NCI-H1417 (cell line): ENCODE measurements at regions not wholly inside any gene's neighbourhood (a gene's known extent, or its start where the extent isn't known, plus 50 kb on each side); places are given as distances from the start of the nearest gene placed in this dataset.
"Not testable (repeated sequence)": the region's sequence is repeated elsewhere in the genome, so short reads cannot be mapped to it uniquely, and the experiment has no call there.

Experiments used
- DNase-seq, 3 experiments: peaks; one replicate each; lab custom pipeline; 2025; lab: John Stamatoyannopoulos, UW

DNA sequence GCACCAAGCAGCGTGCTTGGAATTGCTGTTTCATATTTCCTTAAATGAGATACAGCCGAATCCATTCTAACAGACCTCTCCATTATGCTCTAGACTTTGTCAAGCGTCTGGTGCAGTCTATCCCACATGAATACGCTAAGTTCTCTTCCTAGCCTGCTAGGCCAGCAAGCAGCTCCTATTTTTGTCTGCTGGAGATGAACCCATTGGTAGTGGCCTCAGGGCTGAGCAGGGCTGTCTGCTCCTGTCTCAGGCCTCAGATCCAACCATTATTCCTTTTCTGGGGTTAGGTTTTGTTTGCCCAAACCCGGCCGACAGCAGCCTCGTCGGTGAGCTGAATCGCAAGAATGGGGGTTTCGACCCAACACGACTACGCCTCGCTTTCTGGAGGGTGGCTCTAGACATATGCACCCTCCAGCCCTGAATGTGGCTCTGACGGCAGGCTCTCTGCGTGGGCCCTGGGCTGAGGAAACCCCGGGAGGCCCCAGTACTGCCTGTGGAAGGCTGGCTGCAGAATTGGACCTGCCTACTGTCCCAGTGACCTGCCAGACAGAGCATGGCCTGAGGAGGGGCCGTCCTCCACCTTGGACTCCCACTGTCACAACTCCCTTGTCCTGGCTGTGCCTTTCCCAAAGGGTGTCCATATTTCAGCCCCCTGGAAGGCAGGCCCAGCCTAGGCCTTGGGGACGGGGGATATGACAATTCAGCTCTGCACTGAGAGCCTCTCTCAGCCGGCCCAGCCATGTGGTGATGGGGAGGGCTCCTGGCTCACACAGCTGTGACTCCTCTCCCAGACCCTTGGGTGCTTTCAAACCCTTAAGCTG lies 267.9 kb upstream of the TCERG1L start:
- DNase-seq, result no peak

DNA sequence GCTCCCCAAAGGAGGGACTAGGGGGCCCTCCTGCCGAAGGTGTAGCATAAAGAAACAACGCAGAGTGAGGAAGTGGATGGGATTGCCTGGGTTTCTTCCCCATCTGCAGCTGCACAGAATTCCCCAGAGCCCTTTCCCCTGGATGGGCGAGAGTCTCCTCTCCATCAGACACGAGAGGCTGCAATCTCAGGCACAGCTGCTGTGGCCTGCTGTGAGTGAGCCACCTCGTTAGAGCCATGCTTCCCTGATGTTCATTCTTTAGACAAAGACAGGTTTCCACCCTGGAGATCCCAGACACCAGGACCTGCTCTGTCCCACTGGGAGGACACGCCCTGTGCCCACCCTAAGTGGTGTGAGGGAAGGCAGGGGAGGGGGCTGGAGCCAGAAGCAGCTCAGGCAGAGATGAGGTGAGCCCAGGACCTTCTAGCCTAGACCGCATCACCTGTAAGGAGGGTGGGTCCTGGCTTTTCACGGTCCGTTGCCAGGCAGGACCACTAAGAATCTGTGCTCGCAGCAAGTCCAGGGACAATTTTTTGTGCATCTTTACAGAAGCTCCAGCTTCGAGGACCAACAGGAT lies 268.6 kb upstream of the TCERG1L start:
- DNase-seq, result peak in 1 of 3 experiments; percentile 78

DNA sequence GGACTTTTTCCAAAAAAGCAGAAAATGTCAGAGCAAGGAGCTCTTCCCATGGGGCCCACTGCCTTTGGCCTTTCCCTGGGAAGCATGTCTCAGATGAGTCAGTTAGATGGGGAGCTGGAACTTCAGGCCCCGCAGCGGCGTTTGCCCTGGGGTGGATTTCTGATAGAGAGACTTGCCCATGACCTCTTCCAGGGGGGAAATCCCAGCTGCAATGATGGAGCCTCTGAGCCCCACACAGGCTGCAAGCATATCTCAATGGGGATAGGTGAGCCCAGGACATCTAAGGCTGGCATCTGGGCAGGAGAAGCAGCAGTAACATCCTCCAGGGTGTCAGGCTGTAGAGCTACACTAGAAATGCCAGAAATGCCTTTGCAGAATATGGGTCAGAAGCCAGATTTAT lies 269.2 kb upstream of the TCERG1L start:
- no peak for DNase-seq

DNA sequence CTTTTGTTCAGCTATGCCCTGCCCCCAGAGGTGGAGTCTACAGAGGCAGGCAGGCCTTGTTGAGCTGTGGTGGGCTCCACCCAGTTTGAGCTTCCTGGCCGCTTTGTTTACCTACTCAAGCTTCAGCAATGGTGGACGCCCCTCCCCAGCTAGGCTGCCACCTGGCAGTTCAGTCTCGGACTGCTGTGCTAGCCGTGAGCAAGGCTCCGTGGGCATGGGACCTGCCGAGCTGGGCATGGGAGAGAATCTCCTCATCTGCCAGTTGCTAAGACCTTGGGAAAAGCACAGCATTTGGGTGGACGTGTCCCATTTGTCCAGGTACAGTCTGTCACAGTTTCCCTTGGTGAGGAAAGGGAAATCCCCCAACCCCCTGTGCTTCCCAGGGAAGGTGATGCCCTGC lies 270.0 kb upstream of the TCERG1L start:
- not testable (repeated sequence) for DNase-seq

DNA sequence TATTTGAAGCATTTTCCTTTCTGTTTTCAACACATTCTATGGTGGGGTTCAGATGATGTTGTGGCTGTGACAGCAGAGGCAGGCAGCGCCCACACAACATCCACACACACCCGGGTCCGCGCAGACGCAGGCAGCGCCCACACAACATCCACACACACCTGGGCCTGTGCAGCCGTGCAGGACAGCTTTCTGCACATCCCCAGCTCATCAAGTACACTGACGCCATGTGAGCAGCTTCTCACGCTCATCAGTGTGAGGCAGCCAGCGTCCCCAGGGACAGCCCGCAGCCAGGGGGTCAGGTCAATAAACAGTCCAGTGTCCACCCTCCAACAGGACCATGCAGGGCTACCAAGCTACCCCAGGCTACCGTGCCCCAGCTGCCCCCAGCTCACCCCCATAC lies 272.8 kb upstream of the TCERG1L start:
- DNase-seq, result peak in 1 of 3 experiments; percentile 9

DNA sequence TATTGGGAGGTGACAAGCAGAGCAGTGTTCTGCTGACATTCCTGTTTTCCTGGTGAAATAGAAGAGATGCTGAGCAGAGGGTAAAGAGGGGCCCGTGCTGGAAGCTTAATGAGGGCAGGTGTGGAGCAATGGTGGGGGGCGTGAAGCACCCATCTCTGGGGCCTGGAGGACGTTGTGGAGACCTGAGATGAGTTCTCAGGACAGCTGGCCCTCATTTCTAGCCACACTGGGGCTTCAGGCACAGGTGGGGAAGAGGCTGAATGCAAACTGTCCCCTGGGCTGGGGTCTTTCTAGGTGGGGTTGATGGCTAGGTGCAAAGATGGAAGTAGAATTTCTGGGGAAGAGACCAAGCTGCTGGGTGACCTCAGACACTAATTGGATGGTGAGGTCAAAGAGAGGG lies 274.2 kb upstream of the TCERG1L start:
- DNase-seq, result no peak

DNA sequence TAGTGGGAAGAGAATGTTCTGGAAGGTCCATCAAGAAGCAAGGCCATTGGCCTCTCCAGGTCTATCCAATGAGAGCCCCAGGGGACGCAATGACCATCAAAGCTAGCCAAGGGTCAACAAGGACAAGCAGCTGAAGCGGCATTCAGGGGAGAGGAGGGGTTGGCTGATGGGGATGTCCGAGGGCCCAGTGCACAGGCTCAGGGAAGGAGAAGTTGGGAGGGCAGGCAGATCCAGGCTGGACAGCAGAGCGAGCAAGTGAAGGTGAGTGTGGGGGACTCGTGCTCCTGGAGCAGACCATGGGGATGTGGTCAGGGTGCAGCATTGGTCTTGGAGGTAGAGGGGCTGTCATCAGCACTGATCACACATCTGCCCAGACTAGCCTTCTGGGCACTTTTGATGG lies 275.4 kb upstream of the TCERG1L start:
- no peak for DNase-seq

DNA sequence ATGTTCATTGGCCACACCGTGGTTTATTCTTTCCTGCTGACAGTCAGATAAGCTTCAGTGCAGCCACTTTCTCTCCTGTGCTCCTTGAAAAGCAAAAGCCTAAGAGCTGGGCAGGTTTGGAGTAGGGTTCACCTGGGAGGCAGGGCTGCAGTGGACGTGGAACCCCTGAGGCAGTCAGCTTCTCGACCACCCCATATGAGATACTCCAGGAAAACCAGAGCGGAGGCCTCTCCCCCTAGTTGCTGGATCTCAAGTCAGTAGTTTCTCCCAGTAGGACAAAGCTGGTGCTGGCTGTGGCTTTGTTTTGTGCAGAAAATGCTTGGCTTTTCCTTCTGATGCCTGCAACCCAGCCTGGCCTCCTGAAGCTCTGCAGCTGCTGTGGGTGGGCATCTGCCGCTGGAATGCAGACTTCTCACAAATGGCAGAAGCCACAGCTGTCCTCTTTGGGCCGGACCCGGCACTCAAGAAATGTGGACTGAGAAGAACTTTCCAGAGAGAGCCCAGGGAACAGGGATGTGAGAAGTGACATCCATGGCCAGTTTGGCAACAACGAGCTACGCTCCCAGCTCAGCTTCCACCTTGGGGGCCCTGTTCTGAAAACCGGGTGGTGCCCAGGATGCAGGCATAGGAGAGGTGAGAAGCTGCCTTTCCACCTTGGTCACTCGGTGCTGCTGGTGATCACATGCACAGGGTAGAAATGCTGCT lies 276.6 kb upstream of the TCERG1L start:
- DNase-seq, result no peak

DNA sequence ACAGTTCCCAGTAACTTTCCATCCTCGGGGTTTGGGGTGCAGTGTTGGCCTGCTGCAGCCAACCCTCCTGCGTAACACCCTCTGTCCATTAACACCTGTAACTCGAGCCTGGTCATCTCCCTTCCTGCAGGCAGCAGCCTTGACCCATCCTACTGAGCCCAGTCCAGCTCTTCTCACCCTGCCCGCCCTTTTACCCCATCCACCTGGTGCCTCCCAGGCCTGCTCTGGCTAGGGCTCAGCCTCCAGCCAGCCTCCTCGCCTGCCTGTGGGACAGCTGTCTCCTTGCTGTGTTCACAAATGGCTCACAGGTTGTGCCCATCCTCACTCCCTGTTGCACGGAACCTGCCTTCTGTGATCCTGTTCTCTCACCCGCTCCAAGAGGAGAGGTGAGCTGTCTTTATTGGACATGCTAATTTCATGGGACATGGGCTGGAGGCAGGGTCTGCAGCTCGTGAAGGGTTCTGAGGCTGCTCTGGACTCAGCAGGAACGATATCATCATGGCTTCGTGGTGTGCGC lies 277.2 kb upstream of the TCERG1L start:
- no peak for DNase-seq

DNA sequence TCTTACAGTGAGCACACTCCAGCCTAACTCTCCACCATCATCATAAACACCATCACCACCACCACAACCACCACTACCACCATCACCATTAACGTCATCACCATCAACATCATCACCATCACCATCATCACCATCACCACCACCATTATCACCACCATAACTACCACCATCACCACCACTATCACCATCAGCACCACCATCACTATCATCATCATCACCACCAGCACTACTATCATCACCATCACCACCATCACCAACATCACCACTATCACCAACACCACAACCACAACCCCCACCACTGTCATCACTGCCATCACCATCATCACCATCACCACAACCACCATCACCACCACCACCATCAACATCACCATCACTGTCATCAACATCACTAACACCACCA lies 279.0 kb upstream of the TCERG1L start:
- DNase-seq, result no peak

DNA sequence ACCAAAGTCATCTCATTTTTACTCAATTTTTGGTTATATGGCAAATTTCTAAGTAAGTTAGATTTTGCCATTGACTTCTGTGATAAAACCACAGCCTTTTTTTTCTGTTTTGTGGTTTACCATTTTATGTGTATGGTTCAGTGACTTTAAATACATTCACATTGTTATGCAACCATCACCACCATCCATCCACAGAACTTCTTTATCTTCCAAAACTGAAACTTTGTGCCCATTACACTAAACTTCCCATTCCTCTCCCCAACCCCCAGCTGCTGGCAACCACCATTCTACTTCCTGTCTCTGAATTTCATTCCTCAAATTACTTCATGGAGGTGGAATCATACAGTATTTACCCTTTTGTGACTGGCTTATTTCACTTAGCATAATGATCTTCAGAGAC lies 280.4 kb upstream of the TCERG1L start:
- no peak for DNase-seq

DNA sequence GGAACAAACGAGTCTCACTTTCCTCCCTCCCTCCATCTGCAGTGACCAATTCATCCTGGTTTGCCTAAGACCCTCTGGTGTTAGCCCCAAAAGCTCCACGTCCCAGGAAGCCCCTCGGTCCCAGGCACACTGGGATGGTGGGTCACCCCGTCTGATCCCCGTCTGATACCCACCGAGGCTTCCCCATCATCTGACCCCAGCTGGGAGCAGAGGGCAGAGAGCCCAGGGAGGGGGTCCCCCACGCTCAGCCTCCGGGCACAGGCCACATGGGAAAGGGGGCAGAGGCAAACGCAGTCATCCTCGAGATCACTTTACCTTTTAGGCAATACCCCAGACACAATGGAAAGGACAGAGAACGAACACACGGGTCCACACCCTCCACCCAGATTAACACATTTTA lies 291.6 kb upstream of the PPP2R2D start:
- no peak for DNase-seq

DNA sequence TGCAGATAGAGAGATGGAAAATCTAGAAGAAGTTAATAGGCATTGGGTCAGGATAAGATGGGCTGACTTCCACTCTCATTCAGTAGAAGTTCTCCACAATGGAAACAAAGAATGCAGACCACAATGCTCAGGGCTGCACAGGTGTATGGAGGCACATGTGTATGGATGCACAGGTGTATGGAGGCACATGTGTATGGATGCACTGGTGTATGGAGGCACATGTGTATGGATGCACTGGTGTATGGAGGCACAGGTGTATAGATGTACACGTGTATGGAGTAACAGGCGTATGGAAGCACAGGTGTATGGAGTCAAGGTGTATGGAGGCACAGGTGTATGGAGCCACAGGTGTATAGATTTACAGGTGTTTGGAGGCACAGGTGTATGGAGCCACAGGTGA lies 285.7 kb upstream of the PPP2R2D start:
- no peak for DNase-seq

DNA sequence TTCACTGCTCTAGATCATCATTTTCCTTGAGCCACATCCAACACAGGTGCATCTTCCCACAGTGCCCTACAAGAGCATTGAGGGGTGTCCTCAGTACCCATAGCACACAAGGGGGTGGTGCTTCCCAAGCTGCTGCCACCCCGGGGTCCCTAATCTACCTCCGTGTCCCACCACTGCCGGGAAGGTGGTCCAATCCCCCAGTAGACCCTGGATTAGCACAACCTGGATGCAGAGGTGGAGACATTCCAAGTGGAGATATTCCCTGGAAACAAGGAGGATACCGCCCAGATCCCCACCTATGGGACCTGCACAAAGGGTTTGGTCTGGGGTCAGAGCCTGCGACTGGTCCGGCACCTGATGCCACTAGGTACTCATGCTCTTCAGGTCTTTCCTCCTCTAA lies 284.8 kb upstream of the PPP2R2D start:
- no peak for DNase-seq

DNA sequence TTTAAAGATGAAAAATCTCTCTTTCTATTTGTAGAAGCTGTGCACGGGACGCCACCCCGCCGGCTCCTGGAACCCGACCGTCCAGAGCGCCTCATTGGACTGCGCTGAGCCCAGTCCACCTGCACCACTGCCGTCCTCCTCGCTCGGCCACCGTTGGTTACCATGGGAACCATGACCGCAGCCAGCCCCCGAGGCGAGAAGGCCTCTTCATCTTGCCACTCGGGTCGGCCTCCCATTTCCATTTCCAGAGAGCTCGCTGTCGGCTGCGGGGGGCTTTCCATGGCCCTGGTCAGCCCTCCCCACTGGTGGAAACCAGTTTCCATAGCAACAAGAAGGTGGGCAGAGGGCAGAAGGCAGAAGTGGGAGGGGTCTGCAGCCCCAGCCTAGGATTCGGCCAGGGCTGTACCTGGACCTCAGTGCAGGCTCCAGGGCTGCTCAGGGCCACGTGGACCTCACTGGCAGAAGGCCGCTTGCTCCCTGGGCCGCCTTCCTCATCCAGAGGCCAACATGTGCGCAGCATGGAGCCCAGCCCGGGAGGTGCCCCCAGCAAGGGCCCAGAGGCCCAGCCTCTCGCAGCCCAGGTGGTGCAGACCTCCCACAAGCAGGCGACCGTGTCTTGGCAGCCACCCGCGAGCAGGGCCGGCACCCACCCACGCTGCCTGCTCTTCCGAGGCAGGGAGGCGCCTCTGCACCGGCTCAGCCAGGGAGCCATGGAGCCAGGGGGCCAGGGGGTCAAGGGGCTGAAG lies 283.5 kb upstream of the PPP2R2D start:
- DNase-seq, result peak in 1 of 3 experiments; percentile 53

DNA sequence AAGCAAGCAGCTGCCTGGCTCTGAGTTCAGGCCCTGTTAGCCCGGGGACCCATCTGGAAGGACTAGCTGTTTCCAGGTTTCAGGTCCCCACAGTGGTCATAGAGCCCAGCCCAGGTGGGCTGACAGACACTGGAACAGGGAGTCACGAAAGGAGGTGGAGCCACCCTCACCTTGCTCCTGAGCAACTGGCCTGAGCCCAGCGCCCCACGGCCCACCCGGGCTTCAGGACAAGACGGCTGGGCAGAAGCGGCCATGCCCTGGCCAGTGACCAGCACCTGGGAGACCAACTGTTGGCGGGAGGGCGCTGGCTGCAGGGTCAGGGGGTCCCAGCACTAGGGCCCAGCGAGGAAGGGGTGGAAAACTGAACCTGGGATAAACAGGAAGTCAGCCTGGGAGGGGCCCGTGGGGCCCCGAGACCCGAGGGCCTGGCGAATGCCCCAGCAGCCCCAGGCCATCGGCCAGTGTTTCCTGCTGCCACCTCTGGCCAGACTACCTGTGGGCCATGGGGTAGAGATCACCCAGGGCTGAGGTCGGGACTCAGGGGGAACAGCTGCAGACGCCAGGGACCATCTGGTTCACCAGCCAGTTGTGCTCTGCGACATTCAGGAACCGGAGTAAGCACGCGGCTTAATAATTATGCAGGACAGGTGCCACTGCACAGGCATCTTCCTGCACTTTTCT lies 282.1 kb upstream of the PPP2R2D start:
- DNase-seq, result no peak

DNA sequence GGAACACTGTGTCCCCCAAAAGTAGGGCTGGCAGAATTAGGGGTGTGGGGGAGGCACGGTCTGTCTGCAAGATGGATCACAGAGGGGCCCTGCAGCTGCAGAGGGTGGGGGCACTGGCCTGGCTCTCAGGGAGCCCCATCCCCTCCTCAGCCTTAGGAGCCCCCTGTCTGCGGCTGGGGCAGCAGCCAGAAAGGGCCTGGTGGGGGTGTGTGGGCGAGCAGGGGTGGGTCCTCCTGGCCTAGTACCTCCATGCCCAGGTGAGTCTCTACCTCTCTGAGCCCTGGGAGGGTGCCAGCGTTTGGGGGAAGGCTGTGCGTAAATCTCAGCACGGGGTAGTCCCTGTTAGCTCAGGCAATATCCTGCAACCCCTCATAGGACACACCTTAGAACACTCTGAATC lies 280.5 kb upstream of the PPP2R2D start:
- no peak for DNase-seq

DNA sequence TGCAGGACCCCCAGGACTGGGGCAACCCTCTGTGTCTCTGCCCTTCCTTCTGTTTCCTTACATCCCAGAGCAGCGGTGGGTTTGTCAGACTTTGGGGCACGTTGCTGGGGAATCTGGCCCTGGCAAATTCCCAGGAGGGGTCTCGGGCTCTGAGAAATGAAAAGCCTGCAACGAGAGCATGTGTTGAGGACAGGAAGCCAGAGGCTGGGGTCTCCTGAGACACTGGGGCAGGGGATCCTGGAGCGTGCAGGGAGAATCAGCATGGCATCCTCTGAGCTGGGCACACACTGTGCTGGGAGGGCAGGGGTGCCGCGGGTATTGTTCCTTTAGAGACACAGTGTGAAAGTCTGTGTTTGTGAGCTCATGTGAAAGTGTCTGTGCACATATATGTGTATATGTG lies 279.9 kb upstream of the PPP2R2D start:
- no peak for DNase-seq

DNA sequence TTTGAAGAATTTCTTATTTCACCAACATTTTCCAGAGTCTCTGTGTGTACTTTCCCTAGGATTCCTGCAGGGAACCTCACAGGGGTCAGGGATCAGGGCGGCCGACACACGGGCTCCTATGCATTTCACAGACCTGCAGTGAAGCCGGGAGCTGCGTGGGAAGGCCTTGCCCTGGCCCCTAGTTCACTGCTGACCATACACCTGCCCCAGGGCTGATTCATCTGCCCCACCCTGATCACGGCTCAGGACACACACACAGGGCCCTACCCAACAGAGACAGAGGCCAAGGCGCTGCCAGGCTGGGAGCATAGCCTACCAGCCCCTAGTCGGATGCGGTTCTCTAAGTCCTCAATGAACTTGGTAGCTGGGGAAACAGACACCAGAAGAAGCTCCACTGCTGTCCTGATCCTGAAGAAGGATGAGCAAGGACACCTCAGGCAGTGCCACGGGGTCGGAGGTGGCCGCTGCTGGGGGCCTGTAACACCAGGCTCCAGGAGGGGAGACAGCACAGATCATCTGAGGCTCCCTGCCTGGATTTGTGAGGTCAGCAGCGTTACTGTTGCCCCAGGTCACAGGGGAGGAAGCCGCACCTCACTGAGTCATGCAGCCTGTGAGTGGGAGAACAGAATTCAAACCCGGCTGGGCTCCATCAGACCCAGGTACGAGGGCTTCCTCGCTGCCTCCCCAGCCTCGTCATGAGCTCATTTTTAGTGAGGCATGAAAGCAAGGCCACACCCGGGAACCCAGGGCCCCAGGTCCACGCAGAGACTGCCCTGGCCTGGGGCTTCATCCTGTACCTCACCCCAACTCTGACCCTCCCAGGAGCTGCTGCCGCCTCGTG lies 278.8 kb upstream of the PPP2R2D start:
- DNase-seq, result no peak

DNA sequence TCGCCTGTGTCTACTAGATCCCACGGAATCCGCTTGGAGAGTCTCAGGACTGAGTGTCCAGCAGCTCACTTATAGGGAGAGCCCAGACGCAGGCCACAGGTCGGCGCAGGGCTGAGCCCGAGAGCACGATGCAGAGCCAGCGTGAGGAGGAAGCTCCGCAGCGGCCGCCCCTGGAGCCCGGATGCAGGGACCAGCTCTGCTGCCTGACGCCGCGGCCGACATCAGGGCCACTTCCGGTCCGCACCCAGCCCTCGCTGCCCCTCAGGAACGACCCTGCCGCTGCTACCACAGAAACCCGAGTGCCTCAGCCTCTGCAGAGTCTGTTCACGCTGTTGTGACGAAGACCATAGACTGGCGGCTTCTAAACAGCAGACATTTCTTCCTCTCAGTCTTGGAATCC lies 275.8 kb upstream of the PPP2R2D start:
- no peak for DNase-seq

DNA sequence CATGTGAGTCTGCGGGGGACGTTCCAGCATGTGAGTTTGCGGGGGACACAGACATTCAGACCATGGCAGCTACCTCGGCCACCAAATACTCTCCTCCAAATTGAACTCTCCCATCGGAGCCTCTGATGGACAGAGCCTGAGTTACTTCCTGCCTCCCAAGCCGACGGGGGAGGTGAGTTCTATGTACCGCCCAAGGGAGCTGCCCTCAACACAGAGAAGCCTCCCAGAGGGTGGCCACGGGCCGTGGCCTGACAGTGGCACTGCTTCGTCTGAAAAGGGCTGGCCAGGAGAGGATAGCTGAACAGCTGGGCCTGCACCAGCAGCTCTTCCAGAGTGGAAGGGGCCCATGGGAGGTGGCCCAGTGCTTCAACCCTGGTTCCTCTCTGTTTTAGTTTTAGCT lies 274.5 kb upstream of the PPP2R2D start:
- no peak for DNase-seq
